ENCODE measurements at regions not wholly inside any gene's neighbourhood (a gene's known extent, or its start where the extent isn't known, plus 50 kb on each side); places are given as distances from the start of the nearest gene placed in this dataset.

DNA sequence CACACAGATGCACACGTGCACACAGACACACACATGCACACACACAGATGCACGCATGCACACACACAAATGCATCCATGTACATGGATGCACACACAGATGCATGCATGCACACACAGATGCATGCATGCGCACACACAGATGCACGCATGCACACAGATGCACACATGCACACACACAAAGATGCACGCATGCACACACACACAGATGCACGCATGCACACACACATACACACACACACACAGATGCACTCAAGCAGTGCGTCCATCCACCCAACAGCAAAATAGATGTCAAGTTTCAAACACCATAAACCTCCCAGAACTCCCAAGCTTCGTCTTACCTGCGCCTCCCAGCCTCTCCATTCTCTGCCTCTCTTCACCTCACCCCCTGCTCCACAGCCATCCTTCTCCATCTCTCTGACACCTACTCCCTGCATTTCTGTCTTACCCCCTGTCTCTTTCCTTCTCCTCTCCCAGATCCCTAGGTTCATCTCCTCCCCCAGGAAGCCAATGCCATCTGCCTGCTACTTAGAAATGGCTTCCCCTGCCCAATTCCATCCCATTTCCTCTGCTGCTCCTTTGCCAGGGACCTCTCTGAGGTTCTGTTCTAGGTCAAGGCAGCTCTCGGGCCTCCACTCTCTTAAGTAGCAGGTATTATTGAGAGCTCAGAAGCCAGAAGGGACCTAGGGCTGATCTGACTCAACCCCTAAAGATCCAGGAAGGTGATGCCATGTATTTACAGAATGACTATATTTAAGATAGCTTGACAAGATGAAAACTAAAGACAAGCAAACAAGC is 297.2 kb downstream of the MED10 start:
- TF ChIP-seq, protein P1, sequence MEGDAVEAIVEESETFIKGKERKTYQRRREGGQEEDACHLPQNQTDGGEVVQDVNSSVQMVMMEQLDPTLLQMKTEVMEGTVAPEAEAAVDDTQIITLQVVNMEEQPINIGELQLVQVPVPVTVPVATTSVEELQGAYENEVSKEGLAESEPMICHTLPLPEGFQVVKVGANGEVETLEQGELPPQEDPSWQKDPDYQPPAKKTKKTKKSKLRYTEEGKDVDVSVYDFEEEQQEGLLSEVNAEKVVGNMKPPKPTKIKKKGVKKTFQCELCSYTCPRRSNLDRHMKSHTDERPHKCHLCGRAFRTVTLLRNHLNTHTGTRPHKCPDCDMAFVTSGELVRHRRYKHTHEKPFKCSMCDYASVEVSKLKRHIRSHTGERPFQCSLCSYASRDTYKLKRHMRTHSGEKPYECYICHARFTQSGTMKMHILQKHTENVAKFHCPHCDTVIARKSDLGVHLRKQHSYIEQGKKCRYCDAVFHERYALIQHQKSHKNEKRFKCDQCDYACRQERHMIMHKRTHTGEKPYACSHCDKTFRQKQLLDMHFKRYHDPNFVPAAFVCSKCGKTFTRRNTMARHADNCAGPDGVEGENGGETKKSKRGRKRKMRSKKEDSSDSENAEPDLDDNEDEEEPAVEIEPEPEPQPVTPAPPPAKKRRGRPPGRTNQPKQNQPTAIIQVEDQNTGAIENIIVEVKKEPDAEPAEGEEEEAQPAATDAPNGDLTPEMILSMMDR (IDR thresholded peaks at IDR 0.05; ENCODE audit: borderline replicate concordance, extremely low read depth, insufficient read depth) = no peak
- DNase-seq (no peak), FAIRE-seq (no peak)
- H3K9me3 ChIP-seq (ENCODE audit: control insufficient read depth in 2 of 3, insufficient read depth in 1 of 3, low read length in 3 of 3) = no peaks in the 10 kb centered on the region
- no peaks in the 10 kb centered on the region for H3K4me1 ChIP-seq (ENCODE audit: control insufficient read depth in 2 of 3, insufficient read depth in 2 of 3, low read depth in 1 of 3, low read length in 3 of 3)
- intact Hi-C loops (cut with DNase I) = no loop called here
- H3K36me3 ChIP-seq (ENCODE audit: control insufficient read depth in 2 of 3, insufficient read depth in 3 of 3, low read length in 3 of 3) = no peaks in the 10 kb centered on the region
- no peak overlapping the region for H3K27ac ChIP-seq (ENCODE audit: low read depth in 2 of 2, low read length in 2 of 2)
- H3K4me3 ChIP-seq (ENCODE audit: low read length in 3 of 3) = no peak overlapping the region
- H3K27me3 ChIP-seq (ENCODE audit: control insufficient read depth, insufficient read depth, low read length) = no peaks in the 10 kb centered on the region
- no peak overlapping the region for H3K9ac ChIP-seq (ENCODE audit: low read length in 3 of 3)

- Histone ChIP-seq H3K36me3 (ENCODE audit: control insufficient read depth in 2 of 3, insufficient read depth in 3 of 3, low read length in 3 of 3) (no peaks in the 10 kb centered on the region), H3K27me3 (ENCODE audit: control insufficient read depth, insufficient read depth, low read length) (no peaks in the 10 kb centered on the region), H3K9me3 (ENCODE audit: control insufficient read depth in 2 of 3, insufficient read depth in 1 of 3, low read length in 3 of 3) (no peaks in the 10 kb centered on the region), H3K4me1 (ENCODE audit: control insufficient read depth in 2 of 3, insufficient read depth in 2 of 3, low read depth in 1 of 3, low read length in 3 of 3) (no peaks in the 10 kb centered on the region), H3K4me3 (ENCODE audit: low read length in 3 of 3) (no peak overlapping the region), H3K9ac (ENCODE audit: low read length in 3 of 3) (no peak overlapping the region), H3K27ac (ENCODE audit: low read depth in 2 of 2, low read length in 2 of 2) (no peak overlapping the region)
- TF ChIP-seq, protein P1 (IDR thresholded peaks at IDR 0.05; ENCODE audit: borderline replicate concordance, extremely low read depth, insufficient read depth) = no peak
- no peak for DNase-seq
- intact Hi-C loops (cut with DNase I) = no loop called here
- no peak for FAIRE-seq
These were observed 297.9 kb downstream of the MED10 start for GRCh38 chr5:6080436-6080835.

GRCh38 chr5:6078881-6079280 is 299.5 kb downstream of the MED10 start:
- TF ChIP-seq, protein P1 (IDR thresholded peaks at IDR 0.05; ENCODE audit: borderline replicate concordance, extremely low read depth, insufficient read depth) = no peak
- FAIRE-seq = no peak
- H3K9ac ChIP-seq (ENCODE audit: low read length in 3 of 3) = no peak overlapping the region
- no peak overlapping the region for H3K4me3 ChIP-seq (ENCODE audit: low read length in 3 of 3)
- H3K27me3 ChIP-seq (ENCODE audit: control insufficient read depth, insufficient read depth, low read length) = no peaks in the 10 kb centered on the region
- no peaks in the 10 kb centered on the region for H3K36me3 ChIP-seq (ENCODE audit: control insufficient read depth in 2 of 3, insufficient read depth in 3 of 3, low read length in 3 of 3)
- intact Hi-C loops (cut with DNase I) = no loop called here
- no peaks in the 10 kb centered on the region for H3K4me1 ChIP-seq (ENCODE audit: control insufficient read depth in 2 of 3, insufficient read depth in 2 of 3, low read depth in 1 of 3, low read length in 3 of 3)
- DNase-seq = no peak
- no peaks in the 10 kb centered on the region for H3K9me3 ChIP-seq (ENCODE audit: control insufficient read depth in 2 of 3, insufficient read depth in 1 of 3, low read length in 3 of 3)
- H3K27ac ChIP-seq (ENCODE audit: low read depth in 2 of 2, low read length in 2 of 2) = no peak overlapping the region
